LNCaP clone FGC (cell line): ENCODE measurements at regions not wholly inside any gene's neighbourhood (a gene's known extent, or its start where the extent isn't known, plus 50 kb on each side); places are given as distances from the start of the nearest gene placed in this dataset.

Experiments
- DNase-seq: peaks from one replicate; pipeline ENCODE4 v3.0.0-alpha.2; 2011; ENCODE audit warnings: low read depth
- H3K4me3 ChIP-seq: 2 replicates; pipeline ENCODE4 v1.5.1; 2011; ENCODE audit warnings: mild to moderate bottlenecking, low read depth, low read length, control low read depth
- CTCF ChIP-seq: IDR thresholded peaks from 2 replicates; pipeline ENCODE4 v1.5.1; 2012; ENCODE audit warnings: mild to moderate bottlenecking; ENCODE audit not compliant: control insufficient read depth, insufficient read depth; ENCODE audit errors: extremely low read depth

- DNase-seq, result no peak
- TF ChIP-seq CTCF, result no peak
- no peak overlapping the region for H3K4me3 ChIP-seq
These were observed 61.6 kb upstream of the NAV2 start for GRCh38 chr11:19651028-19651427.

DNA sequence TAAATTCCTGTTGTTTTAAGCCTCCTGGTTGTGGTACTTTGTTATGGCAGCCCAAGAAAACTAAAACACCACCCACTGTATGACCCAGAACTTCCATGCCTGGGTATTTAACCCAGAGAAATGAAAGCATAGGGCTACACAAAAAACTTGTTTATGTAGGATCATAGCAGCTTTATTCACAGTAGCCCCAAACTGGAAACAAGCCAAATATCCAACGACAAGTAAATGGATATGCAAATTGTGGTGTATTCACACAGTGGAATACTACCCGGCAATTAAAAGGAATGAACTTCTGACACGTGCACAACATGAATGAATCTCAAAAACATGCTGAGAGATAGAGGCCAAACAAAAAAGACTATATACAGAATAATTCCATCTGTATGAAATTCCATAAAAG is 62.2 kb upstream of the NAV2 start:
- DNase-seq, result no peak
- no peak overlapping the region for H3K4me3 ChIP-seq
- no peak for TF ChIP-seq CTCF

DNA sequence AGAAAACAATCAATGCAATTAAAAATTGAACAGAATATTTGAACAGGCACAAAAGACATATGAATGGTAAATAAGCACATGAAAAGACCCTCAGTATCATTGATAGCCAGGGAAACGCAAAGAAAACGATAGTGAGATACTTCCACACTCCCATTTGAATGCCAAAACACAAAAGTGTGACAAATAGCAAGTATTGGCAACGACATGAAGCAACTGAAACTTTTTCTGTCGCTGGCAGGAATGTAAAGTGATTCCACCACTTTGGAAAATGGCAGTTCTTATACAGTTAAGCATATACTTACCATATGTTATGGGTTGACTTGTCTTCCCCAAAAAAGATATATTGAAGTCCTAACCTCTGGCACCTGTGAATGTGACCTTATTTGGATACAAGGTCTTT is 62.9 kb upstream of the NAV2 start:
- no peak for DNase-seq
- H3K4me3 ChIP-seq, result no peak overlapping the region
- no peak for TF ChIP-seq CTCF

DNA sequence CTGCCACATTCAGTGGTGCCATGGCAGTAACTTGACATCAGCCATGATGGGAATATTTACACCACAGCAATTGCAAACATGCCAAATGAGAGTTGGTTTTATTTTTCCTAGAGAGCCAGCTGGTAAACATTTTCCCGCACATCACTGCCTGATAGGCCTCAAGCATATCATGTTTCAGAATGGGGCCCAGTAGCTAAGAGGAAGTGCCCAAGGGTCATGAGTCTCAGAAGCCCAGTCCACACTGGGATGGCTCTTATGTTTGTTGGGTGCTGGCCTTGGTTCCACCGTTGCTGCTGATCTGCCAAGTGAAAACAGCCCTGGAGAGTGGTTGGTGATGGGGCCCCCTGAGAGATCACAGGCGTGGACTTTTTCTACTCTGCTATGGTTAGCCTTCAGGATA is 64.3 kb upstream of the NAV2 start:
- DNase-seq, result no peak
- TF ChIP-seq CTCF, result no peak
- no peak overlapping the region for H3K4me3 ChIP-seq

GRCh38 chr11:19647816-19648215 is 64.8 kb upstream of the NAV2 start:
- H3K4me3 ChIP-seq, result no peak overlapping the region
- no peak for DNase-seq
- TF ChIP-seq CTCF, result no peak

GRCh38 chr11:19646921-19647320 is 65.7 kb upstream of the NAV2 start:
- H3K4me3 ChIP-seq, result no peak overlapping the region
- no peak for DNase-seq
- TF ChIP-seq CTCF, result no peak

- no peak for DNase-seq
- no peak overlapping the region for H3K4me3 ChIP-seq
- no peak for TF ChIP-seq CTCF
These were observed 66.3 kb upstream of the NAV2 start for GRCh38 chr11:19646308-19646707.
